ENCODE measurements at regions not wholly inside any gene's neighbourhood (a gene's known extent, or its start where the extent isn't known, plus 50 kb on each side); places are given as distances from the start of the nearest gene placed in this dataset.

DNA sequence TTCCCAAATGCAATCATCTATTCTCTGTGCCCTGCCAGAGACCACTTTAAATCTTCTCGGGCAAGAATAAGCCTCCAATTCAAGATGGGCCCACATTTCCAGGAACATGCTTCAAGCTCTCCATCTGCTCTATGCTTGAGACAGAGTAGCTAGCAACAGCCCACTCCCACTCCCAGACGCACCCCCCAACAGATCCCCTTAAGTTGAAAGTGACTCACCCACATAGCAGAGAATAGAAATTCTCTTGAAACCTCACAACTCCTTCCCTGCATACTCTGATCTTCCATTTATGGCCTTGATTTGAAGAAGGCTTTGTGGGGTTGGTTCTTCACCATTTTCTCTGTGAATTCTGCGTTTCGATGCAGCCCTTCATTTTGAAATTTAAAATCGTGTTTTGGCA, 604.0 kb downstream of the INHBA start (continued):
- TF ChIP-seq SPI1 (IDR thresholded peaks at IDR 0.05; ENCODE audit: borderline replicate concordance, insufficient read depth, low read depth, low read length) (no peak), MXI1 (IDR thresholded peaks at IDR 0.05; ENCODE audit: low read depth, low read length) (no peak), ATF7 (IDR thresholded peaks at IDR 0.05; ENCODE audit: low read depth) (no peak), MEF2B (IDR thresholded peaks at IDR 0.05; ENCODE audit: partially characterized antibody, poor library complexity, severe bottlenecking) (no peak), PML (IDR thresholded peaks at IDR 0.05; ENCODE audit: low read length) (no peak), PAX8 (IDR thresholded peaks at IDR 0.05) (no peak)
- TF ChIP-seq, protein P1, sequence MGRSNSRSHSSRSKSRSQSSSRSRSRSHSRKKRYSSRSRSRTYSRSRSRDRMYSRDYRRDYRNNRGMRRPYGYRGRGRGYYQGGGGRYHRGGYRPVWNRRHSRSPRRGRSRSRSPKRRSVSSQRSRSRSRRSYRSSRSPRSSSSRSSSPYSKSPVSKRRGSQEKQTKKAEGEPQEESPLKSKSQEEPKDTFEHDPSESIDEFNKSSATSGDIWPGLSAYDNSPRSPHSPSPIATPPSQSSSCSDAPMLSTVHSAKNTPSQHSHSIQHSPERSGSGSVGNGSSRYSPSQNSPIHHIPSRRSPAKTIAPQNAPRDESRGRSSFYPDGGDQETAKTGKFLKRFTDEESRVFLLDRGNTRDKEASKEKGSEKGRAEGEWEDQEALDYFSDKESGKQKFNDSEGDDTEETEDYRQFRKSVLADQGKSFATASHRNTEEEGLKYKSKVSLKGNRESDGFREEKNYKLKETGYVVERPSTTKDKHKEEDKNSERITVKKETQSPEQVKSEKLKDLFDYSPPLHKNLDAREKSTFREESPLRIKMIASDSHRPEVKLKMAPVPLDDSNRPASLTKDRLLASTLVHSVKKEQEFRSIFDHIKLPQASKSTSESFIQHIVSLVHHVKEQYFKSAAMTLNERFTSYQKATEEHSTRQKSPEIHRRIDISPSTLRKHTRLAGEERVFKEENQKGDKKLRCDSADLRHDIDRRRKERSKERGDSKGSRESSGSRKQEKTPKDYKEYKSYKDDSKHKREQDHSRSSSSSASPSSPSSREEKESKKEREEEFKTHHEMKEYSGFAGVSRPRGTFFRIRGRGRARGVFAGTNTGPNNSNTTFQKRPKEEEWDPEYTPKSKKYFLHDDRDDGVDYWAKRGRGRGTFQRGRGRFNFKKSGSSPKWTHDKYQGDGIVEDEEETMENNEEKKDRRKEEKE (IDR thresholded peaks at IDR 0.05): no peak

DNA sequence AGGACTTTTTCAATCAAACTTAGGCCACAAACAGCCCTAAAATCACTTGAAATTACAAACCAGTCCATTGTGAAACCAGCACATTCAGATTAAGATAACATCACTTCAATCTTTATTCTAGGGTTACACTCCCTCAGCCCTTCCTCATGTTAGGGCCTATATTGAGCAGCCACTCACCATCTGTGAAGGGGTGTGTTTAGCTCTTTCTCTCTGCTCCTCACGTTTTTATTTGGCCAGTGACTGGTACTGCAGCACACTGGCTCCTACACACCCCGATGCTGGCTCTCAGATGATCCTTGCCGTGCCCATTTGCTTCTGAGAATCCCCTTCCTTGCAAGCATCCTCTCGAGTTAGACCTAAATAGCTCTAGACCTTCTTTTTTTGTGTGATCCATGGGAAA, 604.5 kb downstream of the INHBA start:
- ChIA-PET POLR2A (no interaction called here), RAD21 (ENCODE audit: unreplicated experiment) (interaction anchor here (0.6 kb wide), 1 partner anchor 1128 kb away, joined by 3 read pairs; no protein-coding TSS in a partner anchor), SMC1A (ENCODE audit: uncharacterized antibody, unreplicated experiment) (interaction anchor here (1.2 kb wide), 1 partner anchor 34 kb away, joined by 3 read pairs; no protein-coding TSS in a partner anchor), CTCF (no interaction called here)
- Histone ChIP-seq H3K9ac (ENCODE audit: control insufficient read depth, insufficient read depth, low read length) (no peak overlapping the region), H3K27ac (ENCODE audit: control insufficient read depth, insufficient read depth) (no peak overlapping the region), H4K20me1 (ENCODE audit: control insufficient read depth, insufficient read depth) (no peaks in the 10 kb centered on the region), H3K36me3 (ENCODE audit: control insufficient read depth in 2 of 2, insufficient read depth in 2 of 2, low read length in 1 of 2) (no peaks in the 10 kb centered on the region), H2AFZ (ENCODE audit: control insufficient read depth, low read depth, low read length) (no peak overlapping the region), H3K4me2 (ENCODE audit: control insufficient read depth, insufficient read depth) (no peak overlapping the region), H3K27me3 (replicated peaks in 1 of 2; ENCODE audit: control insufficient read depth in 2 of 2, insufficient read depth in 2 of 2, low read length in 1 of 2) (no peaks in the 10 kb centered on the region), H3K4me3 (no peak overlapping the region), H3K79me2 (ENCODE audit: control insufficient read depth, insufficient read depth, low read length) (no peaks in the 10 kb centered on the region), H3K9me3 (replicated peaks; ENCODE audit: control insufficient read depth, insufficient read depth, low read length) (no peaks in the 10 kb centered on the region), H3K4me1 (ENCODE audit: control insufficient read depth, insufficient read depth, low read length) (no peaks in the 10 kb centered on the region)
- ATAC-seq (peak; percentile 53), DNase-seq (ENCODE audit: low read depth, low spot score) (no peak), FAIRE-seq (no peak)
- no peak for TF ChIP-seq RELA (IDR thresholded peaks at IDR 0.05; ENCODE audit: borderline replicate concordance, partially characterized antibody)
- BruUV-seq (replicated peaks): no TSS peak
- in situ Hi-C loops (cut with MboI): no loop called here
- WGBS (ENCODE audit: insufficient coverage, insufficient replicate concordance, low lambda C conversion rate, missing lambda C conversion rate): 38% methylated on average over 4 of the region's 4 CpGs
- intact Hi-C loops (cut with micrococcal nuclease; ENCODE audit: unreplicated experiment): no loop called here

Data from GM12878 (cell line).